Neural progenitor cell (in vitro differentiated cells): ENCODE measurements at regions not wholly inside any gene's neighbourhood (a gene's known extent, or its start where the extent isn't known, plus 50 kb on each side); places are given as distances from the start of the nearest gene placed in this dataset.

Source experiments
- EZH2 ChIP-seq: fragments of 200-600 bp; sonication (generic); IDR thresholded peaks from 2 replicates; pipeline ENCODE4 v1.6.1; 2017; ENCODE audit warnings: antibody characterized with exemption, mild to moderate bottlenecking, moderate library complexity
- TF ChIP-seq, protein P1 (sequence below): fragments of 200-600 bp; sonication (generic); IDR thresholded peaks from 2 replicates; pipeline ENCODE4 v1.5.1; 2017; ENCODE audit warnings: antibody characterized with exemption, mild to moderate bottlenecking

DNA sequence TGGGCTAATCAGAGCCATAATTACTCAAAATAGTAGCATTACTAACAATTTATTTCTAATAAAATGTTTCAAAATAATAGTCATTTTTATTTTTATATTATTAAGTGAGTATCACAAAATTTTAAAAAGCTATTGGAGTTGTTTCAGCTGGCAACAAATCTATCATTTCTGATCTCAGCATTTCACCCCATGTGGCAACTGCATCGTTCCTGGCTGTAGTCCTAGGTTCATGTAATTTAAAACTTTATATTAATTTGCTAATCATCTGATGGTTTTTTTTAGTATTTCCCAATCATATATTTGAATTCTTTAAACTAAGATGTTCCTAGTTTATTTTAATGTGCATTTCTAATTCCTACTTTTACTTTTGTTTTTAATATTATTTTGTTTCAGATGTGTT lies 293.0 kb upstream of the AKR1E2 start:
- TF ChIP-seq, protein P1, sequence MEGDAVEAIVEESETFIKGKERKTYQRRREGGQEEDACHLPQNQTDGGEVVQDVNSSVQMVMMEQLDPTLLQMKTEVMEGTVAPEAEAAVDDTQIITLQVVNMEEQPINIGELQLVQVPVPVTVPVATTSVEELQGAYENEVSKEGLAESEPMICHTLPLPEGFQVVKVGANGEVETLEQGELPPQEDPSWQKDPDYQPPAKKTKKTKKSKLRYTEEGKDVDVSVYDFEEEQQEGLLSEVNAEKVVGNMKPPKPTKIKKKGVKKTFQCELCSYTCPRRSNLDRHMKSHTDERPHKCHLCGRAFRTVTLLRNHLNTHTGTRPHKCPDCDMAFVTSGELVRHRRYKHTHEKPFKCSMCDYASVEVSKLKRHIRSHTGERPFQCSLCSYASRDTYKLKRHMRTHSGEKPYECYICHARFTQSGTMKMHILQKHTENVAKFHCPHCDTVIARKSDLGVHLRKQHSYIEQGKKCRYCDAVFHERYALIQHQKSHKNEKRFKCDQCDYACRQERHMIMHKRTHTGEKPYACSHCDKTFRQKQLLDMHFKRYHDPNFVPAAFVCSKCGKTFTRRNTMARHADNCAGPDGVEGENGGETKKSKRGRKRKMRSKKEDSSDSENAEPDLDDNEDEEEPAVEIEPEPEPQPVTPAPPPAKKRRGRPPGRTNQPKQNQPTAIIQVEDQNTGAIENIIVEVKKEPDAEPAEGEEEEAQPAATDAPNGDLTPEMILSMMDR, result no peak
- no peak for TF ChIP-seq EZH2
